ENCODE measurements at regions not wholly inside any gene's neighbourhood (a gene's known extent, or its start where the extent isn't known, plus 50 kb on each side); places are given as distances from the start of the nearest gene placed in this dataset.
"Not testable (repeated sequence)": the region's sequence is repeated elsewhere in the genome, so short reads cannot be mapped to it uniquely, and the experiment has no call there.

- DNase-seq = no peak
Measured at GRCh38 chr5:164224772-164225171, 719.4 kb downstream of the MAT2B start.

- DNase-seq = no peak
Measured at GRCh38 chr5:164230341-164230740, 724.9 kb downstream of the MAT2B start.

- no peak for DNase-seq
Measured at GRCh38 chr5:164233791-164234190, 728.4 kb downstream of the MAT2B start.

- DNase-seq = no peak
Measured at GRCh38 chr5:164234321-164234720, 728.9 kb downstream of the MAT2B start.

GRCh38 chr5:164235300-164235891 lies 730.0 kb downstream of the MAT2B start:
- DNase-seq = no peak

- no peak for DNase-seq
Measured at GRCh38 chr5:164237486-164237885, 732.1 kb downstream of the MAT2B start.

- not testable (repeated sequence) for DNase-seq
Measured at GRCh38 chr5:164251781-164252180, 746.4 kb downstream of the MAT2B start.

GRCh38 chr5:164253764-164254163 lies 748.3 kb downstream of the MAT2B start:
- DNase-seq = no peak

- no peak for DNase-seq
Measured at GRCh38 chr5:164255598-164256213, 750.3 kb downstream of the MAT2B start.

GRCh38 chr5:164256351-164256750 lies 750.9 kb downstream of the MAT2B start:
- no peak for DNase-seq

- DNase-seq = no peak
Measured at GRCh38 chr5:164256954-164257353, 751.5 kb downstream of the MAT2B start.

GRCh38 chr5:164265566-164265965 lies 760.1 kb downstream of the MAT2B start:
- DNase-seq = no peak

- no peak for DNase-seq
Measured at GRCh38 chr5:164266571-164266970, 761.2 kb downstream of the MAT2B start.

GRCh38 chr5:164277720-164278119 lies 772.3 kb downstream of the MAT2B start:
- DNase-seq = no peak

- DNase-seq = no peak
Measured at GRCh38 chr5:164289526-164289925, 784.1 kb downstream of the MAT2B start.

GRCh38 chr5:164296603-164297080 lies 791.2 kb downstream of the MAT2B start:
- no peak for DNase-seq

GRCh38 chr5:164298165-164298564 lies 792.7 kb downstream of the MAT2B start:
- DNase-seq = no peak

GRCh38 chr5:164300295-164300694 lies 794.9 kb downstream of the MAT2B start:
- DNase-seq = no peak

- DNase-seq = no peak
Measured at GRCh38 chr5:164301136-164301535, 795.7 kb downstream of the MAT2B start.

GRCh38 chr5:164301708-164302107 lies 796.3 kb downstream of the MAT2B start:
- DNase-seq = no peak

- no peak for DNase-seq
Measured at GRCh38 chr5:164302533-164303235, 797.3 kb downstream of the MAT2B start.

- DNase-seq = no peak
Measured at GRCh38 chr5:164303646-164304215, 798.3 kb downstream of the MAT2B start.

GRCh38 chr5:164306662-164307061 lies 801.2 kb downstream of the MAT2B start:
- no peak for DNase-seq

- DNase-seq = no peak
Measured at GRCh38 chr5:164312801-164313200, 807.4 kb downstream of the MAT2B start.

Measured in bone marrow (tissue), 2 donors.